Tongue (tissue), 1 donor: ENCODE measurements at regions not wholly inside any gene's neighbourhood (a gene's known extent, or its start where the extent isn't known, plus 50 kb on each side); places are given as distances from the start of the nearest gene placed in this dataset.

ENCODE experiments used
- DNase-seq: peaks from one replicate; pipeline ENCODE4 v3.0.0-alpha.2; 2015

DNA sequence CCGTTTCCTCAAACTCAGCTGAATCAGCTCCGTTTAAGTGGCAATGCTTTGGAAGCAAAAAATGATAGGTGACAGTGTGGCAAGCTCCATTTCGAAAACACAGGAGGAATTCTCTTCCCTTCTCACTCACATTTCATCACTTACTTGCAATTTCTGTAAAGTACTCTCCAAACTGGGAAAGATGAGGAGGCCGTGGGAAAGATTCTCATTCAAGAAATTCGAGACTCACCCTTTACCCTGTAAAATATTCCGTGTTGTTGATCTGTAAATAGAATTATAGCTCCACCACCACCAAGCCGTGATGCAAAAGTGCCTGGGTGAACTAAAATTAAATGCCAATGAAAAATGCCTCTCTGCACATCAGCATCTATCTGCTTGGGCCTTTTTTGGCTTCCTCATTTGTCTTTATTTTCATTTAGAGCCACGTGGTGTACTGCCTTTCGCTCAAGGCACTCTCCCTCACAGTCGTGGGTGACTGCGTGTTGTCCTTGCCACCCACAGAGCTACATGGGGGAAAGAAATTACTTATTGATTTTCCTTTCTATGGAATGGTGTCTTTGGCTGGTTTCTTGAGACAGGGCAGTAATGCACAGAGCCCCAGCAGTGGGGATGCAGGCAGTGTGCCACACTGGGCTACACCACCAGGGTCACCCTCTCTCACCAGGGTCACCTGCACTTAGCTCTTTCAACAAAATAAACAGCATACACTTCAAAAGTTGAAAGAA lies 289.3 kb upstream of the TAS2R1 start:
- DNase-seq = peak; percentile 10

DNA sequence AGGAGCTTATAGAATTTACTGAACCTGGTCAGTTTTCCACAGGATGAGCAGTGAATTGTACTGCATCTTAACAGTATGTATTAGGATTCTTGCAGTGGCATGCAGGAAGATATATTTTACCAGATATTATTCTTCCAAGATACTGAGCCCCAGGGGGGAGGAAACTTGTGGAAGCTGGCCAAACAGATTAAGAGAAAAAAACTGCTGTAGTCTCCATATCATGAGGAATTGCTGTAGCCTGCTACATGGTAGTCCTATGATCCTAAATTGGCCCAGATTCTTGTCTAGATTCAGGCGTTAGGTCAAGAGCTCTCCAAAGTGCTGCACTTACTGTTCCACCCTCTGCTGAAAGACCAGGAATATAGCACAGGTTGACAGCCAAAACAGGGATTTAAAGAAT lies 275.5 kb upstream of the TAS2R1 start:
- DNase-seq = no peak

DNA sequence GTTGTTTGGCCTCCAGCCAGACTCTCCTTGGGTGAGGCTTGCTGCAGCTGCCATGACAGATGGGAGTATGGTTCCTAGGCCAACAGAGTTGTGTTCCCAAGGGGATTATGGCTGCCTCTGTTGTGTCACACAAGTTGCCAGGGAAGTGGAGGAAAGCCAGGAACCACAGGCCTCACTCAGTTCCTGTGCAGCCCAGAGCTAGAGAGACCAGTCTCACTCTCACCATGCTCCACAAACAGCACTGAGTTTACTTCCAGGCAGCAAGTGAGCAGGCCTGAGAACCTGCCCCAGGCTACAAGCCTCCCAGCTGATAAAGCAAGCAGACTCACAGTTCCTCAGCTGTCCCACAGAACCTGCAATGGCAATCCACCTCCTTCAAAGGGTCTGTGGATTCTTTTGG lies 273.6 kb upstream of the TAS2R1 start:
- peak; percentile 87 for DNase-seq

DNA sequence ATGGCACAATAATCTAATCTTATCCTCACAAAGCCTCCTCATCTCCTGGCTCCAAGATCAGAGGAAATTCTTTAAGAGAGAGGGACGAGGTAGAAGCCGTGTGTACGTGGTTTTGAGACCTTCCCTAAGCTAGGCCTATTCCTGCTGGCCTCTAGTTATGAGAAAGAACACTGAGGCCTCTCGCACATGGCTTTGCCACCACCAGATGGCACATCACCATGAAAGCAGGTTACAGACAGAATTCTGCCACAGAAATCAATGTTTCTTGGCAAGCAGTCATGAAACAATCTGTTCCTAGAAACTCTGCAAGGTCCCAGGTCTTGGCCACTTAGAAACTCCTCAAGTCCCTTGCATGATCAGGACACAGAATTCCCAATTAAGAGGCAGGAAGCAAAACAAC lies 268.2 kb upstream of the TAS2R1 start:
- DNase-seq = peak; percentile 68

DNA sequence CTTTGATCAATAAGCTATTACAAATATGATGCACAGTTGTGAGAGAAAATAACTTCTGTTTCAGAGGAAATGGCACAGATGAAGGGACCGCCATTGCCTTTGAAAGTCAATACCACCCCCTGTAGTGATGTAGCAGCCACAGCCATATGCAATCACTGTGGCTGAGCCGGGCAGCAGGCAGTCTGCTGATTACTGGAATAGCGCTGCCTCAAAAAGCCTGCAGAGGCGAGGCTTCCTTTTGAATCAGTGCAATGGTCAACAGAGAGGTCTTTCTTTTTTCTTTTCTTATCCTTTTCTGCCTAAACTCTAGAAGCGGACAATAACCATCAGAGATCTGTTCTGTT lies 265.1 kb upstream of the TAS2R1 start:
- no peak for DNase-seq

DNA sequence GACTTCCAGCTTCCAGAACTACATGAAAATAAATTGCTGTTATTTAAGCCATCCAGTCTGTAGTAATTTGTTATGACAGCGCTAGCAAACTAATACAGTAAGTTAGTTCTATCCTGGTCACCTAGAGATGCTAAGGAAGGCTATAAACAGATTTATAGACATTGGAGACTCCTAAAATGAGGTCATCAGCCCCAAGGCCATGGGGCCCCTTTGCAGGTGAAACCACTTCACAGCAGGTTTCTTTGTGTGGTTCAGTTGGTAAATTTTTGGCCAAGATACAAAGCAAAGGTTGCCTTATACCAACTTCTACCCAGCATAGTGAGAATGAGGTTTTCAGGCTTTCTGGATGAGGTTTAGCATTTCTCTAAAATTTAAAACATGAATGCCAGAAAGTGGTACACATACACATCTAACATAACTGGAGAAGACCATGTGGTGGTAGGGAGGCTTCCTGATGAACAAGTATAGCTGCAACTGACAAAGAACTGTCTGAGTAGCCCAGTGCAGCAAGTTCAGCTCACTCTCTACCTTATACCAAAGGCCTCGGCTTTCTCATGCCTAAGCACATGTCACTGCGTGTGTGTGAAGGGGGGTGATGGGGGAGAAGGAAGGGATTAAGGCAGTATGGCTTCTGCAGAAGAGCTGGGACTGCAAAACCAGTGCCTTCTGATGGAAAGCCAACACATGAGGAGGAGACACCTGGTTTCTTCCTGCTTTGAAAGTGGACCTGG lies 264.6 kb upstream of the TAS2R1 start:
- no peak for DNase-seq

DNA sequence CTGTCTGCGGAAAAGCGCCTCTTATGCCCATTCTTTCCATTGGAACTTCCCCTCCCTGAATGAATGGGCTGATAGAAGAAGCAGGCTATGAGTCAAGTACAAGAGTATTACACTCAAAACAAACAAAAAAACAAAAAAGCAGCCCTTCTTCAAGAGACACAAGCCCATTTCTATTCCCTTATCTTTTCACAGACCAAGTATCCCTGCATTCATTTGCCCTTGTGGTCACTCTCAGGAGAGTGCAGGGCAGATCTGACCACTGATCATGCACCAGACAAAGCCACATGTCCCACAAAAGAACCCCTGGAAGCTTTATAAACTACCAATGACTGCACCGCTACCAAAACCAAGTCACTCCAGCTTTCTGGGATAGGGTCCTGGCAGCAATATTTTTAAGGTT lies 262.5 kb upstream of the TAS2R1 start:
- no peak for DNase-seq

DNA sequence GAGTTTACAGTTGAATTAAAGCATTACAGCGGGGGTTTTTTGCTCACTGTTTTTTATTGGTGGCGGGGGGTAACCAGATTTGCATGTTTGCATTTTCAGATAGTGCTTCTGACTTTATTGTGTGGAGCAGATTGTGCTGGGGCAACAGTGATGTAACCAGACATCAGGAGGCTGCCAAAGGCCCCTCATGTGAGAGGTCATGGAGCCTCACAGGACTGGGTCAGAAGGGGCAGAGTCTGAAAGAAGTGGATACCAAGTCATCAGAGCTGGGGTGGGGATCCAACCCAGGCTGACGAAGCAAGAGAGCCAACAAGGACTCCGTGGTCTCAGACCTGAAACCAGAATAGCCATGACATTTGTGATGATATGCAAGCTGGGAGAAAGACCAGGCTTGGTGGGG lies 259.4 kb upstream of the TAS2R1 start:
- no peak for DNase-seq

DNA sequence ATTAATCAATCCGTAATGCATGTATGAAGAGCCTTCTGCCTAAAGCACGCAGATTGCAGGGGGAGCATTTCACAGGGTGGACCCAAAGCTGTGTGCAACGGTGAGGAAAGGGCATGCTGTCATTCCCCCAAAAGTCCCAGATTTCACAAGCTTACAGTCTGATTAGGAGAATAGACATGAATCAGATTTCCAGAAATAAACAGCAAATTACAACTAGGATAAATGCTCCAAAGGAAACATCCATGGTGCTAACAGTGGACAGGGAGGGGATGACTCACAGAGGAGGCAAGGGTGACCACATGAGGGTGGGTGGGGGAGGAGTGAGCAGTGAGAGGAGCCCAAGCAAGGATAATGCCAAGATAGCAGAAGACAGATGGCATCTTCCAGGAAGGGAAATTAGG lies 258.4 kb upstream of the TAS2R1 start:
- DNase-seq = no peak

DNA sequence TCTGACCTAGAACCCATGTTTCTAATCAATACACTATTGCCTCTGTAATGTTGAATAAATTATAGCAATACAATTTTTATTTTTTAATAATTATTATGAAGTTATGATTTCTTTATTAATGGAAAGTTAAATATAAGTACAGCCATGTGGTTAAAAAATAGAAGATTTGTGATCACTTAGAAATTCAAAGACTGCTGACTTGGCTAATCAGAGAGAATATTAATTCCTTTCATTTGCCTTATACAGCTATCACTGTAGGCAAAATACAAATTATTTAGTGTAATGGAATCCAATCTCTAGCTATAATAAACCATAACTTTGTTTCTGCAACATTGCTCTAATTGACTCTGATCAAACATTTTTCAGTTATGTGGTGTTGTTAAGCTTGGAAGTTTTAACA lies 255.0 kb upstream of the TAS2R1 start:
- no peak for DNase-seq

DNA sequence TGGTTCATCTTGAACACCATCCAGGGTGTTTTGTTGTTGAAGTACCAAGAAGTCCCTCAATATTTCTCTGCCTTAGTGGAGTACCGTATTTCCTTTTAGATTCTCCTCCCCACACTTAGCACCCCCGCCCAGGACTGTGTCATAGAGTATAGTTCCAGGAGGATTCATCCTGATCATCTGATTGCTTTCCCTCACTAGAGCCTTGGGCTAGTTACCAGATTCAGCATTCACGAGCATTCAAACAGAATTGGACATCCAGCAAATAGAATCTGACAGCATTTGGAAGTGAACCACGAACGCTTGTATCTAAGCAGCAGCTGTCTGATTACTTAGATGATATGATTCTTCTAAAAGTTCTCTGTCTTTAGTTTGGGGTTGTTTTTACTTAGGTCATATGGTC lies 248.1 kb upstream of the TAS2R1 start:
- DNase-seq = peak; percentile 50

DNA sequence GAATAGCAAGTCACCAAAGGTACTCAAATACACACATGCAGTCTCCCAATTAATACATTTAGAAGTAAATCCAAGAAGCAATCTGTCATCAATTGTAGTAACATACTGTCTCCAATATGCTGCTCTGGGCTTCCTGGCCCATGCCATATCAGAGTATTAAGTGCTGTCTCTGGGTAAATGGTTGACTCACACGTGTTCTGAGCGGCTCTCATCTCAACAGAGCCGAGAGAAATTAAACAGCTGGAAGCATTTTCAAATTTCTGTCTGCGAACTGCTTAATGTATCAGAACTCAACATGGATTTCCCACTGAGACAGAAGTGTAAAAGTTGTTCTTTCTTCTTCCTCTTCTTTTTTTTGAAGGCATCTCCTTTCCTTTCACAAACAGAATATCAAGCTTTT lies 247.3 kb upstream of the TAS2R1 start:
- peak; percentile 58 for DNase-seq

DNA sequence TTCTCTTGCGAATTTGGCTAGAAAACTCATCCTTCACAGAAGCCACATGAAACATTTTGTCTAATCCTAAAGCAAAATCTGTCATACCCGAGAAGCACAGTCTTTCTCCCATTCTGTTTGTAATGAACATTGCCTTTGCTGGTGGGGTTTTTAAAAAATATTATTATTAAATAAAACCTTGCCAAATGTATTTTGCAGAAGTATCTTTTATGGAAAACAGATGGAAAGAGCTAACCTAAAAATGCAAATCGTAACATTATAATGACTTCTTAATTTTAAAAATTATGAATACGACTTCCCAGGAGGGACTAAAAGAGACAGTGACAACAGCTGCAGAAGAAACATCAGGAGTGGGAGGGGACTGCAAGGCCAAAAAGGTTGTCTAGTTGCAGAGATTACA lies 246.3 kb upstream of the TAS2R1 start:
- no peak for DNase-seq

DNA sequence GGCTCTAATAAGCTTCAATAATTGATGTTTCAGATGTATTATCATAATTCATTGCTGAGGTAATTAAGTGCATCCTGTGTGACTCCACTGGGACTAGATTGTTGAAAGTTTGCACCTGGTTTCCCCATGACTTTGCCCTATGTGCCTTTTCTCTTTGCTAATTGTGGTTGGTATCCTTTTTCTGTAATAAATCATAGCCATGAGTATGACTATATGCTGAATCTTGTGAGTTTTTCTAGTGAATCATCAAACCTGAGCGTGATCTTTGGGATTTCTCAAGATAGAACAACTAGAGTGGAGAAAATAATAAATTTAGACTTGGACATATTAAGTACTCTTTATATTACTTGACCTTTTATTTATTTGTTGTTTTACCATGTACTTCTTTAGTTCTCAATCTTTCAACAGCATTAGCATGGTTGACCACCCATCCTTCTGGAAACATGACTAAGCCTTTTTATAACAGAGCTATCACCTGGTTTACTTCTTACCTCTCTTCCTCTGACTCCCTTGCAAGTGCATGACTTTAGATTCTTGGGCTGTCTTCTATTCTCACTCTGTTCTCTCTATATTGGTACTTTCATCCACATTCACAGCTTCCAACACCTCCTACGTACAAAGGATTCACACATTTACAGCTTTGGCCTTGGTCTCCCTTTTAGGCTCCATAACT lies 239.6 kb upstream of the TAS2R1 start:
- DNase-seq = no peak

DNA sequence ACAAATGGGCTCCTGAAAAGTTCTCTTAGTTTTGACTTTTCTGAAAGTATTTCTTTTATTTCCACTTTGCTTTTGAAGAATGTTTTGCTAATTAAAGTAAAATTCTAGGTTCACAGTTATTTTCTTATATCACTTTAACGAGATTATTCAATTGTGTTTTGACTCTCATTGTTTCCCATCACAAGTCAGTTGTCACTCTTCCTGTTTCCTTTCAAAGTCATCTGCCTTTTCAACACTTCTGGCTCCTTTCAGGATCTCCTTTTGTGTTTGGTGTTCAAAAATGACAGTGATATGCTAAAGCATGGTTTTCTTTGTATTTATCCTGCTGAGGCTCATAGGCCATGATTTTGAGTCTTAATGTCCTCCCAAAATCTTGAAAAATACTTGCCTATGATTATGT lies 235.4 kb upstream of the TAS2R1 start:
- no peak for DNase-seq

DNA sequence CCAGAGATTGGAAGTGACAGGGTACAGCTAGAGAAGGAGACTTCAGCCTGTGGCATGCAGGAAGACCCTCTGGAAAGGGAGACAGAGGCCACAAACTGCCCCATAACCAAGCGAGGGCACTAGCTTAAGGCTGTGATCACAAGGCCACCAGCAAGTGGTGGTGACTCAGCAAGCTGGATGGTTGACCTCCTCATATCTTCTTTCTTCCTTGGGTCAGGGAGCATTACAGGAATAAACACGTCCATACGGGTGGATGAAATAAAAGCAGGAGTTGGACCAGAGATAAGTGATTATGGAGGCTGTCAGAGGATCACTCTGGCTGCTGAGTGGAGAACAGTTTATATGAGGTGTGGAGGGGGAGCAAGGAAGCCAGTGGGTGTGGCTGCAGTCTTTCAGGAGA lies 234.6 kb upstream of the TAS2R1 start:
- DNase-seq = no peak

DNA sequence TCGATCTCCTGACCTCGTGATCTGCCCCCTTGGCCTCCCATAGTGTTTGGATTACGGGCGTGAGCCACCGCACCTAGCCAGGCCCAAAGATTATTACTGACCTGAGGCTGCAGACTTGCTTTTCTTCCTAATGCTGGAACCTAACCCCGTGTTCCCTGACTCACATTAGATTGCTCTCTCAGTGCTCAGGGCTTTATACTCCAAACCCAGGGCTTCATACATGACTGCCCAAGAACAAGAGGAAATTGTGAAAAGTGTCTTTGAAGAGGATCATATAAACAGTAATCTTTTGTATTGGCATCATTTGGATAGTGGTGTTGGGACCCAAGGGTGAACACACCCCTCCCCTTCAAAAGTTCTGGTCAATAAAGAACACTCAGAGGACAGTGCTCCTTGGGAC lies 233.3 kb upstream of the TAS2R1 start:
- DNase-seq = no peak

DNA sequence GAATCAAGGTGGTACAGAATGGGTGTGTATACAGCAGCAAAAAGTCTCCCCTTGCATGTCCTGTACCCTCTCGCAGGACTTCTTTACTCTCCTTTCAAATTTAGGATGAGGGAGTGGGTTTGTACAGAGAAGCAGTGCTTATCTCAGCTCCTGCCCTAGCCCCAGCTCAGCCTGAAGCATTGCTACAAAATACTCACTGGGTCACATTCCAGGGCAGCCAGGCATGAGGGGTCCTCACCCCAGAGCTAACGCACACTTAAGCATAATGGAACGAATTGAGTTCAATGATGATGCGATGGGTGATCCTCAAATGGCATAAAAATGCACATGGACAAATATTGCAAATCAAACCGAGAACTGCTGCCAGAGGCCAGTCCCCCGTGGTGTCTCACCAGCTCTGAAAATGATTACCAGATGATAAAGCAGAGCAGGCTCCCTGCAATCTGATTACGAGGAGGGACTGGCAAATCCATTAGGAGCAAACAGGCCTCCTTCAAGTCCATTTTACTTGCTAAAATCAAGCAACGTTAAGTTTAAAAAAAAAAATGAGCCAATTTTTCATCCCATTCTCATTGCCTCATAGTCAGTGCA lies 231.6 kb upstream of the TAS2R1 start:
- no peak for DNase-seq

DNA sequence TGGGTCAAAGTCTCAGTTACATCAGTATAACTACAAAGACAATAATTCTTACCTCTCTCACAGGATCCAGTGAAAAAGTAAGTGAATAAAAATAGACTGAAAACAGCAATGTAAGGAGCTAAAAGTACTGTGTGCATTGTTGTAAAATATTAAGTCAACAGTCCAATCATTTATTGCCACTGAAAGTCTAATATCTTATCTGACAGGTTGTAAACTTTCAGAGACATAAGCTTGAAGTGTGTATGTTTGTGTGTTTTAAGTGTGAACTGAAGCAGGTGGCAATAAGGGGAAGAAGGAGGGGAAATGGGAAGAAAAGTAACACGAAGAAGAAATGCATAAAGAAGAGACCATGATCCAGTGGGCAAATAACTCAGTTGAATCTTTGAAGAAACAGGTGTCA lies 229.7 kb upstream of the TAS2R1 start:
- DNase-seq = no peak

DNA sequence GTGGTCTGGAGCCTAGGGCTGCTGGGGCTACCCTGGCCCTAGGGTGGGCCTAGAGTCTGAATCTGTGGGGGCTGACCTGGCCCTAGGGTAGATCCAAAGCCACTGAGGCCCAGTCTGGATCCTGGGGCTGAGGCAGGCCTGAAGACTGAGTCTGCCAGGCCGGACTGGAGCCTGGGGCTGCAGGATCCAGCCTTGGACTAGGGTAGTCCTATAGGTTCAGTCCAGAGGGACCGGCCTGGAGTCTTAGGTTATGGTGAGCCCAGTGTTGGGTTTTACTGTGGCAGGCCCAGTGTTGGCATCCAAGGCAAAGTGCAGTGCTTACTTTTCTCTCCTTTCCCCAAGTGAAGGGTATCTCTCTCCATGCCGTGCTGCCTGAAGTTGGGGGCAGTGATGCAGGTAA lies 227.9 kb upstream of the TAS2R1 start:
- DNase-seq = no peak

DNA sequence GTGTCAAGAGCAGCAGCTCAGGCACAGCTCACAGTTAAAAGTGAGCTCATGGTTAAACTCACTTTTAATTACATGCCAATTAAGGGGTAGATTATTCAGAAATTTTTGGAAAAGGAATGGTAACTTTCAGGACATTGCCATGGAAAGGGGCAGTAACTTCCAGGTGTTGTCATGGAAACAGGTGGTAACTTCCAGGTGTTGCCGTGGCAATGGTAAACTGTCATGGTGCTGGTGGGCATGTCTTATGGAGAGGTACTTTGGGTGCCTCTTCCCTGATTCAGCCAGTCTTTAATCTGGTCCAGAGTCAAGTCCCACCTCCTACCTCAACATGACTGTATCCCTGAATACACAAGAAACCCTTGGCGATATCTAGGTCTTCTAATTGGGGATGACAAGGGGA lies 223.2 kb upstream of the TAS2R1 start:
- no peak for DNase-seq

DNA sequence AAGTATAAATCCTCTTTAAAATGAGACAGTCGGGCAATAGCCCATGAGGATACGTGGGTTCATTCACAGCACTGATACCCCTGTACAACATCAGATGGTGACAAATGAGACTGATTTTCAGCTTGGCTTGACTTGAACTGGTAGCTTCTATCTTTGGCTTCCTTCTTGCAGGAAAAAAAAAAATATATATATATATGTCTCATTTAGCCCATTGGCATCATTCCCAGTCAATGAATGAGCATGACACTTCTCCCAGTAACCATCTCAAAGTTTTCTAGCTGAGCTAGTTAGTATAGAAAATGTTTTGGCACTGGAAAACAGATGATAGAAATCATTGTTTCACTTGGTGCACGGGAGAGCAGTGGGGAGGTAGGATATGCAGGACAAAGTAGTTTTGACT lies 222.5 kb upstream of the TAS2R1 start:
- DNase-seq = peak; percentile 54

DNA sequence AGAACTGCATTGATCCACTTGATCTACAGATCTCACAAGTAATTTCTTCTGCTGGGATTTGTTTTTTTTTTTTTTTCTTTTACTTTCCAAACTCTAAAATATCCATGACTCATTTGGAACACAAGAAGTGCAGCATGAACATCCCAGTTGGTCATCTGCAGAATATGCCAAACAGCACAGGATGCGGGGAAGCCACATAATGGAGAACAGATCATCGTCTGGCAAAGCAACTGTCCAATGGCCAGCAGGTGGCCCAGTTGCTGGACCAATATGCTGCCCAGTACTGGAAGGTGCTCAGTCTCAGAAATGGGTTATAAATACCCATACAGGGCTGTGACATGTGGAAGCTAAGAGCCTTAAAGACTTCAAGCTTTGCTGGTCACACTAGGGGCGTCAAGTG lies 221.3 kb upstream of the TAS2R1 start:
- peak; percentile 26 for DNase-seq

DNA sequence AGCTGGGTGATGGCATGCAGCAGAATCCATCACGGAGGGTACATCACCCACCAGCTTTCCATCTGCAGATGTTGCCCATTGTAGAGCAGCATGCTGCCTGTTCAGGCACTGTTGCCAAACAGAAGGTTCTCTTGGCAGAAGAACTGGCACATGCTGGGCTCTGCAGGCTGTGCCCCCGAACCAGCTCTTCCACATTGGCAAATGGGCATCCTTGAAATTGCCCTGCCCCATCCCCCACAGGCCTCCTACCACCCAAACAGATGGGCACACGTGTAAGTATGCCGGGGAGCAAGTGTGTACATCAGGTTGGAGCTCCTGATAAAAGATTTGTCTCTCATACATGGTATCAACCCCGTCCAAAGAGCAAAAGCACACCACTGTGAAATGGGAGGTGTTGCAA lies 220.3 kb upstream of the TAS2R1 start:
- no peak for DNase-seq
